Fibroblast of villous mesenchyme (primary cell): ENCODE measurements at regions not wholly inside any gene's neighbourhood (a gene's known extent, or its start where the extent isn't known, plus 50 kb on each side); places are given as distances from the start of the nearest gene placed in this dataset.
"Not testable (repeated sequence)": the region's sequence is repeated elsewhere in the genome, so short reads cannot be mapped to it uniquely, and the experiment has no call there.

Experiments used
- DNase-seq: peaks from one replicate; pipeline ENCODE4 v3.0.0-alpha.2; 2010; ENCODE audit warnings: low read depth
- H3K4me3 ChIP-seq: 2 replicates; pipeline ENCODE4 v1.5.1; 2011; ENCODE audit warnings: low read depth, mild to moderate bottlenecking, low read length
- TF ChIP-seq, protein P1 (sequence below): IDR thresholded peaks from 2 replicates; pipeline ENCODE4 v1.5.1; 2012; ENCODE audit warnings: low read depth, mild to moderate bottlenecking, low read length; ENCODE audit not compliant: insufficient read depth

DNA sequence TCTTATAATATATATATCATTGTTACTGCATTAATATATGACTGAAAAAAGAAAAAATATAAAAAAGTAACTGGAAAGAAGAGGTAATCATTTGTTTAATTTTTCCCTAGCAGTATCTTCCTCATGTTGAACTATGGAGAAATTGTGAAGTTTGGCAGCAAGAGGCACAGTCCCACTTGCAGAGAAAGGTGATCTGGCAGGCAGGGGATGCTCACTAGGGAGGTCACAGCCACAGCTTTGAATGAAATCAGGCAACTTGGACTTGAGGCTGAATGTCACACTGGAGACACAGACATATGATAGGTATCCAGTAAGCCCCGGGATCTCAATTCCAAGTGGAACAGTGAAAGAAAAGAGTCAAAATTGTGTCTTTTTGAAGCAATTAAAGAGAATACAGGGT lies 149.9 kb upstream of the RORA start:
- no peak for DNase-seq
- TF ChIP-seq, protein P1, sequence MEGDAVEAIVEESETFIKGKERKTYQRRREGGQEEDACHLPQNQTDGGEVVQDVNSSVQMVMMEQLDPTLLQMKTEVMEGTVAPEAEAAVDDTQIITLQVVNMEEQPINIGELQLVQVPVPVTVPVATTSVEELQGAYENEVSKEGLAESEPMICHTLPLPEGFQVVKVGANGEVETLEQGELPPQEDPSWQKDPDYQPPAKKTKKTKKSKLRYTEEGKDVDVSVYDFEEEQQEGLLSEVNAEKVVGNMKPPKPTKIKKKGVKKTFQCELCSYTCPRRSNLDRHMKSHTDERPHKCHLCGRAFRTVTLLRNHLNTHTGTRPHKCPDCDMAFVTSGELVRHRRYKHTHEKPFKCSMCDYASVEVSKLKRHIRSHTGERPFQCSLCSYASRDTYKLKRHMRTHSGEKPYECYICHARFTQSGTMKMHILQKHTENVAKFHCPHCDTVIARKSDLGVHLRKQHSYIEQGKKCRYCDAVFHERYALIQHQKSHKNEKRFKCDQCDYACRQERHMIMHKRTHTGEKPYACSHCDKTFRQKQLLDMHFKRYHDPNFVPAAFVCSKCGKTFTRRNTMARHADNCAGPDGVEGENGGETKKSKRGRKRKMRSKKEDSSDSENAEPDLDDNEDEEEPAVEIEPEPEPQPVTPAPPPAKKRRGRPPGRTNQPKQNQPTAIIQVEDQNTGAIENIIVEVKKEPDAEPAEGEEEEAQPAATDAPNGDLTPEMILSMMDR, result no peak
- no peak overlapping the region for H3K4me3 ChIP-seq

DNA sequence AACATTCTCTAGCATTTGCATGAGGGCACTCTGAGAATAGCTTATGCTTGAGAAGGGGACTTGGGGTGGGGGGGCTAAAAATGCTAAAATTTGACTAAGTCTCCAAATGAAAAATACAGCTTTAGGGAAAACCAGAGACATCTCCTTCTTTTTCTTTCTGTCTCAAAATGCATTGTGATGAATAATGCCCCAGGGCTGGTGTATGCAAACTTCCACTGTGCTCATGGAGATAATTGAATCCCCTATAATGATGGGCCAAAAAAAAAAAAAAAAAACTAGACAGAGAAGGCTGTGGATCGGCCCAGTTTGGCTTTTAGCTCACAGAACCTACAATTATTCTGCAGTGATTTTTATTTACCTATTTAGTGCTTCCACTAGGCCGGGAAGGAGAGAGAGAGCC lies 147.9 kb upstream of the RORA start:
- TF ChIP-seq, protein P1, result no peak
- no peak for DNase-seq
- H3K4me3 ChIP-seq, result no peak overlapping the region

DNA sequence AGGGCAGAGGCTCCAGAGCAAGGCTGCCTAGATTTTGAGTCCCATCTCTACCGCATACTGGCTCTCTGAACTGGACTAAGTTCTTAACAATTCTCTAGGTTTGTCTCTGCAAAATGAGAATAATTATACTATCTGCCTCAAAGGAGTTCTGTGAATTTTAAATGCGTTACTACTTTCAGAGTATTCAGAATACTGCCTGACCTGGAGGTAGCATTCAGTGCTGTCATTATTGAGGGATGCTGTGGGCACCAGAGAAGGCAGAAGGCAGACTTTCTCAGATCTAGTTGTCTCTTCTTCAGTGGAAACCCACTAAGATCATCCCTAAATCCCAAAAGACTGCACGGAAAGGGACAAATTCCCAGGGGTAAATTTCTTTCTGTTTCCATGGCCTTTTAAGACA lies 147.4 kb upstream of the RORA start:
- DNase-seq, result no peak
- TF ChIP-seq, protein P1, result no peak
- H3K4me3 ChIP-seq, result no peak overlapping the region

DNA sequence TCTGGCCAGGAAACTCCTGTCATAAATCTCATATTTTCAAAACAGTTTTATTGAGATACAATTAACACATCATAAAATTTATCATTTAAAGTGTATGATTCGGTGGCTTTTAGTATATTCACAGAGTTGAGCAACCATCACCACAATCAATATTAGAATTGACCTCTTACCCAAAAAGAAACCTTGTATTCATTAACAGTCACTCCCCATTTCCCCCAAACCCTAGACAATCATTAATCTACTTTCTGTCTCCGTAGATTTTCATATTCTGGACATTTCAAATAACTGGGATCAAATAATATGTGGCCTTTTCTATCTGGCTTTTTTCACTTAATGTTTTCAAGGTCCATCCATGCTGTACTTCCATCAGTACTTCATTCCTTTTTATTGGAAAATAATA lies 145.7 kb upstream of the RORA start:
- H3K4me3 ChIP-seq, result no peak overlapping the region
- TF ChIP-seq, protein P1, result no peak

DNA sequence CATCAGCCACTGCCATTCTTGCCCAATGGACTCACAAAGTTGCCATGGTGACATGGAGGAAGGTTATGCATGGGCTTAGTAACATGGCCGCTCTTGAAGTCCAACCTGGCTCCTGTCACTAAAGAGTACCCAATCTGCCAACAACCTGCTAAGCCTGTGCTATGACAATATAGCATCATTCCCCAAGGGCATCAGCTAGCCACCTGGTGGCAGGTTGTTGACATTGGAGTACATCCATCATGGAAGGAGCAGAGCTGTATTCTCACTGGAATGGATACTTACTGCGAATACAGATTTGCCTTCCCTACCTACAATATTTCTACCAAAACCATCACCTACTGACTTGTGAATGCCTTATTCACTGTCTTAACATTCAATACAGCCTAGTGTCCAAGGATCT lies 138.9 kb upstream of the RORA start:
- TF ChIP-seq, protein P1, result no peak
- H3K4me3 ChIP-seq, result no peak overlapping the region
- no peak for DNase-seq

More for the DNA sequence above, 145.7 kb upstream of the RORA start:
- no peak for DNase-seq

DNA sequence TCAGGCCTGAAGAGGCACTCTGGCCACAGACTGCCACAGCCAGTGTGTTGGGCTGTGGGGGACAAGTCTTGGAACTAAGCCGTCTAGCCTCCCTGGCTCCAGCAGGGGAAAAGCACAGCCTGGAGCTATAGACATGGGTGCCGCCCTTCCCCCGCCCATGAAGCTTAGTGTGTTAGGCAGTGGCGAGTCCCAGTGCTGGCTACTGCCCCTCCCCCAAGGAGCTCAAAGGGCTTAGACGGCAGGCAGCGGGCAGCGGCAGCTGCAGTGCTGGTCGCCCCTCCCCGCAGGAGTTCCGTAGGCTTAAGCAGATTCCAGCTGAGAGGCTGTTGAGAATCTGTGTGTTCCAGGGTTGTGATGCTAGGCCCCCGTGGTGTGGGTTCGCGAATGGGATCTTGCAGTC lies 135.8 kb upstream of the RORA start:
- no peak for DNase-seq
- TF ChIP-seq, protein P1, result no peak
- H3K4me3 ChIP-seq, result no peak overlapping the region

DNA sequence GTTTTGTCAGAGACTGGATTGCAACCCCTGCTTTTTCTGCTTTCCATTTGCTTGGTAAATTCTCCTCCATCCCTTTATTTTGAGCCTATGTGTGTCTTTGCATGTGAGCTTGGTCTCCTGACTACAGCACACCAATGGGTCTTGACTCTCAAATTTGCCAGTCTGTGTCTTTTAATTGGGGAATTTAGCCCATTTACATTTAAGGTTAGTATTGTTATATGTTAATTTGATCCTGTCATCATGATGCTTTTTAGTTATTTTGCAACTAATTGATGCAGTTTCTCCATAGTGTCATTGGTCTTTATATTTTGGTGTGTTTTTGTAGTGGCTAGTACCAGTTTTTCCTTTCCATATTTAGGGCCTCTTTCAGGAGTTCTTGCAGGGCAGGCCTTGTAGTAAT lies 133.8 kb upstream of the RORA start:
- DNase-seq, H3K4me3 ChIP-seq: not testable (repeated sequence)
